GM19023 (cell line): ENCODE measurements at regions not wholly inside any gene's neighbourhood (a gene's known extent, or its start where the extent isn't known, plus 50 kb on each side); places are given as distances from the start of the nearest gene placed in this dataset.

Experiments used
- ATAC-seq: cut with Tn5 transposase; IDR thresholded peaks from one replicate; pipeline ENCODE4 v1.9.1; 2021; ENCODE audit warnings: mild to moderate bottlenecking, moderate library complexity; ENCODE audit not compliant: unreplicated experiment

GRCh38 chr1:168913711-168914463, 184.9 kb upstream of the DPT start:
- ATAC-seq = no peak

DNA sequence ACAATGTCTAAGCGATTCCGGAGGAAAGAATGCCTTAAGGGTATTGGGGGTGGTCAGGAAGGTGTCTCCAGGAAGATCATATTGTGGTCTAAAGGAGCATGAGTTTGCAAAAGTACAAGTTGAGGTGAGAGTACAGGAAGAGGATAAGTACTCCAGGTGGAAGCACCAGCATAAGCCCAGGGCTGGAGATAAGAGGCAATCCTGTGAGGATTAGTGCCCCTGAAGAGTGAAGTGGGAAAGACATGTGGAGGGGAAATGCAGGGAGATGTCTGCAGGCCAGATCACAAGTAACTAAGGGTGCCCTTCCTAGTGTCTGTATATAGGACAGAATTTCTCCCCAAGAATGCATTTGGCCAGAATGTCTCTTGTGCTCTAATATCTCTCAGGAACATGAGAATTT, 188.3 kb upstream of the DPT start:
- ATAC-seq = no peak

DNA sequence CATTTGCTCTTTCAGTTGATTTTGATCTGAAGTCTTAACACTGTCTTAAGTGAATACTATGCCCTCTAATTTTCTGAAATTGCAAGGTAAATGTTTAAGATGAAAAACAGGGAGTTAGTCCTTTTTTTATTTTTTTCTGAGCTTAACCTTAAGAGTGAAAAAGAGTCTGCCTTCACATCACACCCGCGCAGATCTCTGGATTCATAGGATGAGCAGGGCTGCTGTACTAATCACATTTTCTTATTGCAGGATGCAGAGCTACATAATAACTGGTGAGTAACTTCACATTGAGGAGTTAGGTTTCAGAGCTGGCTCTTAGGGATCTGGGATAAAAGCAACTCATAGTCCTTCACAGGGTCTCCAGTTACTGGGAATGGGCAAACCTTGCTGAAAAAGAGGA, 188.7 kb upstream of the ATP1B1 start:
- no peak for ATAC-seq

DNA sequence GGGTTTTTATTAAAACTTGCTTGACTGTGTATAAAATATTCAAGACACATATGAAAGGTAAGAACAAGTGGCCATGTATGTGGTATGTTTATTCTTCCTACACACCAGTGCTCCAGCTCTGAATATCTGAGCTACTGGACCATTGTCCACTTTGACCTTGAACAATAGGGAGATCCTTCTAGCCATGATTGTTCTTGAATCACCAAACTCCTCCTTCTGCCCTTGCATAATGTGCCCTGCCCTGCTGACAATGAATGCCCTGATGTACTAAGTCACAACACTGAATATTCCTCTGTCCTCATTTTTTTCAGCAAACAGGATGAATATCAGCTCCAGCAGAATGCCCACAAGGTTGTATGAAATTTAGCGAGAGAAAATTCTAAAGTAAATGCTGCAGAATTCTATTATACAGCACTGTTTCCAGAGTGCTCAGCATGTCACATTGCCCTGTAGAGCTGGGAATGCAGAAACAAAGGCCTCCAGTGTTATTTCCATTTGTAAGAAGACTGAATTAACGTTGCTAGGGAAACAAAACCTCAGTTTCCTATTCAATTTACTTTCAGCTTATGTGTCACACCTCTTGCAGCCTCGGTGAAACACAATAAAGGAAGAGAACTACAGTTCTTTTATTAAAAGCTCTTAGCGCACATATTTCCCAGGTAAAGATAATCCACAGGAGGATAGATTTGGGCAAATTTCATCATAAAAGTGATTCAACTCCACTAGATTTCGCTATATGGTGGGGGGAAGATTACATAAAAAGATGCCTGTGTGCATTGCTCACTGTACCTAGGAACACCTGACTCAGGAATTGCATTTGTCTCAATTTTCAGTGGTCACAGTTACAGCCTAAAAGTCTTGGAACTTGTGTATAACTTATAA, 187.4 kb upstream of the ATP1B1 start:
- ATAC-seq = no peak

DNA sequence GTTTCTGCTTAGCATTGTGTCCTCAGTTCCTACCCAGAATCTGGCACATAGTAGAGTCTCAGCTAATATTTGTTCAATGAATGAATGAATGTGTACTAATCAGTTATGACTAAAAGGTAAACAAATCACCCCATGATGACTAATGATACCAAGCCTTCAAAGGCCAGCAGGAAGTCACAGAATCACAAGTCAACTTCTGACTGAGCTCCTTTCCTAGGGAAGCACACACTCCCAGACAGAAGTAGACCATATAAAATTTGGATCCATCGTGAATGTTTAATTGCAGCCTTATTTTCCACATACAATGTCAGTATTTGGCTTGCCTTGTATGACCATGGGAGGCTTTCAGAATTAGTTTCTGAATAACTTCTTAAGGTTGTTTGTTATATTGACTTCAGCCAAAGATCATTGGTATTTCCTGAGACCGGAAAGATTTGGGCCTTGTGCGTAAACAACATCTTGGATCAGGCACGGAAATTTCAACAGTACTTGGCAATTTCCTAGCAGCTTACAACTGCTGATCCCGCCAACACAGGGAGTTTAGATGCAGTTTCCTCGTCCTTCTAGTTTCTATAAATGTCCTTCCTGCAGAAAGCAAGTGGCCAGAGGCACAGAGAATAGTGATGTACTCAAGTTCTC, 185.9 kb upstream of the ATP1B1 start:
- no peak for ATAC-seq

DNA sequence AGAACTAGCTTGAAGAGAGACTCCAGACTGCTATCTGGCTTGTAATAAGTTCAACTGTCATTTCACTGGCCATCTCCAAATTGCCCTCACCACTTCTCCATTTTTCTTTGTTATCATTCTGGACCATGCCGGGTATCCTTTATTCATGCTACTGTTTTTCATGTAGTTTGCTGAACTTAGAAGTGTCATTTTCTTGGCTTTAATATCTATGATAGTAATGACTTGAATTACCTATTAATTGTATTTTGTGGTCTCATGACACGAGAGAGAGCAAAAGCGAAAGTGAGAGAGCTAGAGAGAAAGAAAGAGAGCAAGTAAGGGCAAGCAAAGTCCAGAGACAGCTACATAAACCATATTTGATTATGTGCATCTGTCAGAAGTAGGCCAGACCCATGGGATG, 184.9 kb upstream of the ATP1B1 start:
- ATAC-seq = peak; percentile 84

GRCh38 chr1:168923521-168924136, 182.9 kb upstream of the ATP1B1 start:
- no peak for ATAC-seq

DNA sequence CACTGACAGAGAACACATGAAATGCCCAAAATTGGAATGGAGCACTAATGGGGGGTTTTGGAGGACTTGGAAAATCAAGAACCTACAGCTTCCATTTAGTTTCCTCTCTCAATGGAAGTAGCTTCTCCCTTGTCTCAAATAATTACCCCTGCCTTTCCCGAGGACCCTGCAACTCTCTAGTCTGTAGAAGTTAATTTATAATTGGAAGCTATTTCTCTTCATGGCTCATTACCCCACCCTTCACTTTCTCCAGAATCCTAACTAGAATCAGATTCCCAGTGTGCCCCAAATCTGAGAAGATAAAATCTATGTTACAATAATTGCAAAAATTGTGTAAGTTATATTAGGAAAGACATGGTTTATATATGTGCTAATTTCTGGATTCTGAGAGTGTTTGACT, 181.5 kb upstream of the ATP1B1 start:
- ATAC-seq = no peak

DNA sequence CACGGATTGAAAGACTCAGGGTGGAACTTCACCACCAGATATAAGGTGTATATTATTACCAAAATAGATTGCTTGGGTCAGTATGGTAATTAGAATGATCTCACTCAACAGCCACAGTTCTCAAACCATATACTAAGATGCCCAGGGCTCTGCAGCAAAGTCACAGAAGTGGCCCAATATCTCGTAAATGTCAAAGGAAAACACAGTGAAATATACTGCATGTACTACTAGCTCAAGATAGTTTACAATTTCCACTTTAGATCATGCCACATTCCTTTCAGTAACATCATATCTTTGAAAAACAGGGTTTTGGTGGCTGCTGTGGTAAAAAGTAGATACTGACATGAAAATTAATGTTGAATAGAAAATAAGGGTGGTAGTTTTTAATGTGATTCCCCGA, 180.3 kb upstream of the ATP1B1 start:
- ATAC-seq = no peak

- no peak for ATAC-seq
Observed at GRCh38 chr1:168932539-168932938, 174.0 kb upstream of the ATP1B1 start.

- no peak for ATAC-seq
Observed at GRCh38 chr1:168933141-168933805, 173.2 kb upstream of the ATP1B1 start.

DNA sequence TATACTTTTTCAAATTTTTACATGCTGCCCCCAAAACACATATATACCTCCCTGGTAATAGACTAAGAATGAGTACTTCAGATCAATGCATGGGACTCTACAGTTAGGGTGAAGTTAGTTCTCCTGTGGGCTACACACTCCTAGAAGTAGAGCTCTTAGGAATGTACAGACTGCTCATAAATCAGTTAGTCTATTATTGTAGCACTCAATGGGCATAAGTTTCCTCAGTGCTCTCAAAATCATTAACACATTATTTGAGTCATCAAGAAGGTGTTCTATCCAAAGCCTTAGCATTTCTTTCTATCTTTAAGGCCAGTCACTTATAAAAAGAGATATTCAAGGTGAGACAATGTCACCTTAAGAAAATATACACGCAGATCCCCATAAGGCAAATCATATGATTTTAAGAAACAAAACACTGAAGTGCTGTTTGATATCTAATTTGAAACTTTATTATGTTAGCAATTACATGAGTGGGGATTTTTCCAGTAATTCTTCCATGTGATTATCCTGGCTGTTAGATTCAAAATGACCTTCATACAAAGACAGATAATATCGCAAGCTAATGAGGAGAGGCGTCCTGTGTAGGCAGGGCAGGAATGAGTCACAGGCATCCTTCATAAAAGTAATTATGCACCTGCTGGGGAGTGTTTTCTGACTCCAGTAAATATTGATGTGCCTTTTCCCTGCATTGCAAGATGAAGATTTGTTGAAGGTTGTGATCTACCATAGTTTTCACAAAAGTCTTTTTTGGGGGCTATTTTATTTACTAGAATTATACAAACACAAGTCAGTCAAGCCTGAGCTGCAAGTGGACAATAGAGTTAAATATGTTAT, 167.2 kb upstream of the ATP1B1 start:
- no peak for ATAC-seq

DNA sequence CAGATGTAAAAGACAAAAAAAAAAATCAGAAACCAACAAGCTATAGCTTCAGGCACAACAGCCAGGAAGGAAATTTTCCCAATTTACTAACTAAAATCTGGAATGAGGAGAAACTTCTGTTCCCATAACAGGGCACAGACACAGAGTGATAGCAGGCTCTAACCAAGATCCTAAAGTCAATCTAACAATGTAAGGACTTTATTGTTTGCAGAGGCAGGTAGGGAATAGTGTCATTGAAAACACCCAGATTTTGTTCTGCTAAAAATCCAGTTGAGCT, 166.6 kb upstream of the ATP1B1 start:
- ATAC-seq = no peak

DNA sequence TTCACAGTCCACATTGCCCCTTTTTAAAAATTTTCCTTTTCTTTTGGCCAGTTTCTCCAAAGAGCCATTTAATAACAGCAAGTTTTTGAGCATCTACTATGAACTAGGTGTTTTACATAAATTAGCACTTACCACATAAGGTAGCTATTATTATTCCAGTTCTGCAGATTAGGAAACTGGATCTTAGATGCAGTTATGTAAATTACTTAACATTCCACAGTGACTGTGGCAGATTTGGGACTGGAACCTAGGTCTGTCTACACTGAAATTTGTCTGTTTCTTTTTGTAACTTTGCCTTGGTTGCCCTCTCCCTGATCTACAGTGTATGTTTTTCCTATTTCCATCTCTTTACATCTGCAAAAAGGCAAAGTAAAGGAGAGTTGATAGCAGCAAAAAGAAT, 164.8 kb upstream of the ATP1B1 start:
- ATAC-seq = no peak

GRCh38 chr1:168942165-168942564, 164.3 kb upstream of the ATP1B1 start:
- ATAC-seq = no peak

DNA sequence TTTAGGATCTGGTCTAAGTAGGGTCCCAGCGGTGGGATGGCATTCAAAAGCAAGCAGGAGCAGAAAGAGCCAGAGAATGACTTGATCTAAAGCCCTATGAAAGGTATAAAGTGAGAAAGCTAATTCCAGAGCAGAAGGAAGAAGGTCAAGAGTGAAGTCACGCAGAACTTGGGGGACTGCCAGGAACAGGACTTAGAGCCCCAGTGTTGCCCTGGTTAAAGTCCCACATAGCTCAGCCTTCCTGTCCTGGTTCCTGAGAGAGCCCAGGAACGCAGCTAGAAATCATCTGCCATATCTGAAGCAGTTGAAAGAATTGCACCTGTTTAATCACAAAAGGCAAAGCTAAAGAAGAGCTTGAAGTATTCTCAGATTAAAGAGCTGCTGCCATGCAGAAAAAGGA, 160.6 kb upstream of the ATP1B1 start:
- no peak for ATAC-seq

GRCh38 chr1:168947041-168947440, 159.4 kb upstream of the ATP1B1 start:
- no peak for ATAC-seq

GRCh38 chr1:168949672-168950071, 156.8 kb upstream of the ATP1B1 start:
- ATAC-seq = no peak

DNA sequence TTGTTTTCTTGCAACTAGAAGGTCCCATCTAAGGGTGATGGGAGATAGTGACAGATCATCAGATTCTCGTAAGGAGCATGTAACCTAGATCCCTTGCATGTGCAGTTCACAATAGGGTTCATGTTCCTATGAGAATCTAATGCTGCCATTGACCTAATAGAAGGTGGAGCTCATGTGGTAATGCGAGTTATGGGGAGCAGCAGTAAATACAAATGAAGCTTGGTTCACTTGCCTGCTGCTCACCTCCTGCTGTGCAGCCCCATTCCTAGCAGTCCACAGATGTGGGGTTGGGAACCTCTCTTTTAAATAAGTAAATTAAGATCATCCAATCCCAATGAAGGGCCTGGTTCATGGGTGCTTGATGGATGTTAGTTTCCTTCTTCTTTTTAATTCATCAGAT, 148.7 kb upstream of the ATP1B1 start:
- no peak for ATAC-seq
